ENCODE measurements at regions not wholly inside any gene's neighbourhood (a gene's known extent, or its start where the extent isn't known, plus 50 kb on each side); places are given as distances from the start of the nearest gene placed in this dataset.

DNA sequence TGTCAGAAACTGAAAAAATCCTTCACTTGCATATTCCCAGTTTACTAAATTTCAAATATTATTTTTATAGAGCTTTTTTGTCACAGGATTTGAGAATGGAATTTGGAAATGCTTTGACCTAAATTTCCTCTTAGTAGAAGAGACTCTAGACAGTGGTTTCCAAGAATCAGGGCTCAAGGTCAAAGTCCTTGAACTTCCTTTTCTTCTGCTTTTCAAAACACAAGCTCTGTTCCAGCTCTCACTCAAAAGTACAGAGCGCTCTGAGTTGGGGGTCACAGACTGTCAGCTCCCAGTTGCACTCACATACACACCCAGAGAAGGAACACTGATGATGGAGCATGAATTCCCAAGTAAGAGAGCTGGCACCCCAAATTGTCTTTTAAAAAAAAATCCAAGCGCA lies 394.2 kb downstream of the MLLT3 start (continued):
- TF ChIP-seq DDX20 (tag; IDR thresholded peaks at IDR 0.05; ENCODE audit: low read depth) (no peak), SMAD2 (IDR thresholded peaks at IDR 0.05; ENCODE audit: low read depth, low read length) (no peak)

DNA sequence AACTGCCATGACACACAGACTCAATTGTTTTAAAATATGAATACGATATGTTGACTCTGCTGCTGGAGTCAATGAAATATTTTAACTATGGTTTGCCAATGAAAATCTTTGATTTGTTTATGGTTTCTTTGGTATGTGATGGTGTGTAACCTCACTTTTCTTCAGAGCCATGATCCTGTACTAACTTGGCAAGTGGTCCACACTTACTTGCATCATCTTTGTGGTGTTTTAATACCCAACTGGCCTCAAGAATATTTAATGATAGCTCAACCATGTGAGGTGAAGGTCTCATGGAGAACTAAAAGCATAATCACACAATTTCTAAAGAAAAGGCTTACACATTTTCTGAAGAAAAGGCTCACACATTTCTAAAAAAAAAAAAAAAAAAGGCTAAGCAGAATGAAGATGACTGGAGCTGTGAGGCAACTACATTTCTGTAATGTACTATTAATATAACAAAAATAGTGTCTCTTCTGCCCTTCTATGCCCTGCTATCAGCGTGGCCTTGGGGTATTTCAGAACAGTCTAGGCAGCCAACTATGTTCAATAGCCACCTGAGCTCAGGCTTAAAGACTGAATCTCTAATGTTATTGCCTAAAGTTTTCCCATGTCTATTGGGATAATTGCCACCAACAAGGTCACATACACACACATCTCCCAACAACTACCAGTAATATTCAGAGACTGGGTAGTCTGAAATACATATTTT lies 395.0 kb downstream of the MLLT3 start:
- H3K27me3 ChIP-seq (ENCODE audit: control insufficient read depth in 2 of 2, insufficient read depth in 2 of 2, low read length in 2 of 2), result no peaks in the 10 kb centered on the region
- no peaks in the 10 kb centered on the region for H3K79me2 ChIP-seq (ENCODE audit: control insufficient read depth, insufficient read depth, low read length)
- H3K36me3 ChIP-seq (ENCODE audit: control insufficient read depth, insufficient read depth, low read length), result no peaks in the 10 kb centered on the region
- ChIA-PET POLR2A (no interaction called here), CTCF (ENCODE audit: low intra/inter-chr PET ratio) (no interaction called here)
- no peaks in the 10 kb centered on the region for H4K20me1 ChIP-seq (replicated peaks; ENCODE audit: control insufficient read depth, insufficient read depth, low read length)
- H3K9ac ChIP-seq (ENCODE audit: insufficient read depth in 1 of 2, low read depth in 2 of 2, low read length in 2 of 2), result no peak overlapping the region
- no peaks in the 10 kb centered on the region for H3K9me3 ChIP-seq (replicated peaks; ENCODE audit: control insufficient read depth, insufficient read depth, low read depth, low read length)
- no TSS peak for BruUV-seq (replicated peaks)
- WGBS (ENCODE audit: insufficient coverage, low coverage, missing lambda C conversion rate), result 0% methylated on average over 2 of the region's 2 CpGs
- DNase-seq (ENCODE audit: extremely low read depth in 1 of 4, low spot score in 3 of 4) (no peak), FAIRE-seq (no peak), ATAC-seq (no peak)
- no peak overlapping the region for H2AFZ ChIP-seq (ENCODE audit: low read depth, low read length)
- no peak overlapping the region for H3K4me3 ChIP-seq
- no peak overlapping the region for H3K27ac ChIP-seq (ENCODE audit: extremely low read depth, low read depth, low read length)
- no peak overlapping the region for H3K4me2 ChIP-seq (ENCODE audit: insufficient read depth, low read length)
- intact Hi-C loops (cut with micrococcal nuclease), result no loop called here
- H3K9me1 ChIP-seq (ENCODE audit: control insufficient read depth, insufficient read depth, low read length), result no peaks in the 10 kb centered on the region
- in situ Hi-C loops (cut with MboI), result no loop called here
- no peaks in the 10 kb centered on the region for H3K4me1 ChIP-seq (replicated peaks in 1 of 2; ENCODE audit: control insufficient read depth in 2 of 2, insufficient read depth in 2 of 2, low read length in 2 of 2)
- TF ChIP-seq ZKSCAN8 (CRISPR knock-in tag; IDR thresholded peaks at IDR 0.05) (no peak), SRSF1 (IDR thresholded peaks at IDR 0.05; ENCODE audit: low read depth, low read length) (no peak), ZNF212 (CRISPR knock-in tag; IDR thresholded peaks at IDR 0.05) (no peak), MECOM (CRISPR knock-in tag; IDR thresholded peaks at IDR 0.05) (no peak), KAT8 (IDR thresholded peaks at IDR 0.05; ENCODE audit: low read depth) (no peak), HNRNPL (IDR thresholded peaks at IDR 0.05; ENCODE audit: low read depth, low read length) (no peak), ZNF76 (CRISPR knock-in tag; IDR thresholded peaks at IDR 0.05; ENCODE audit: borderline replicate concordance) (no peak), ILF3 (IDR thresholded peaks at IDR 0.05; ENCODE audit: borderline replicate concordance) (no peak), EWSR1 (IDR thresholded peaks at IDR 0.05; ENCODE audit: borderline replicate concordance, low read depth, partially characterized antibody) (no peak), EP400 (IDR thresholded peaks at IDR 0.05) (no peak), ZNF584 (CRISPR knock-in tag; IDR thresholded peaks at IDR 0.05; ENCODE audit: low read depth) (no peak)
- TF ChIP-seq, protein P1, sequence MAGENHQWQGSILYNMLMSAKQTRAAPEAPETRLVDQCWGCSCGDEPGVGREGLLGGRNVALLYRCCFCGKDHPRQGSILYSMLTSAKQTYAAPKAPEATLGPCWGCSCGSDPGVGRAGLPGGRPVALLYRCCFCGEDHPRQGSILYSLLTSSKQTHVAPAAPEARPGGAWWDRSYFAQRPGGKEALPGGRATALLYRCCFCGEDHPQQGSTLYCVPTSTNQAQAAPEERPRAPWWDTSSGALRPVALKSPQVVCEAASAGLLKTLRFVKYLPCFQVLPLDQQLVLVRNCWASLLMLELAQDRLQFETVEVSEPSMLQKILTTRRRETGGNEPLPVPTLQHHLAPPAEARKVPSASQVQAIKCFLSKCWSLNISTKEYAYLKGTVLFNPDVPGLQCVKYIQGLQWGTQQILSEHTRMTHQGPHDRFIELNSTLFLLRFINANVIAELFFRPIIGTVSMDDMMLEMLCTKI (IDR thresholded peaks at IDR 0.05; ENCODE audit: partially characterized antibody), result no peak
- TF ChIP-seq, protein P2, sequence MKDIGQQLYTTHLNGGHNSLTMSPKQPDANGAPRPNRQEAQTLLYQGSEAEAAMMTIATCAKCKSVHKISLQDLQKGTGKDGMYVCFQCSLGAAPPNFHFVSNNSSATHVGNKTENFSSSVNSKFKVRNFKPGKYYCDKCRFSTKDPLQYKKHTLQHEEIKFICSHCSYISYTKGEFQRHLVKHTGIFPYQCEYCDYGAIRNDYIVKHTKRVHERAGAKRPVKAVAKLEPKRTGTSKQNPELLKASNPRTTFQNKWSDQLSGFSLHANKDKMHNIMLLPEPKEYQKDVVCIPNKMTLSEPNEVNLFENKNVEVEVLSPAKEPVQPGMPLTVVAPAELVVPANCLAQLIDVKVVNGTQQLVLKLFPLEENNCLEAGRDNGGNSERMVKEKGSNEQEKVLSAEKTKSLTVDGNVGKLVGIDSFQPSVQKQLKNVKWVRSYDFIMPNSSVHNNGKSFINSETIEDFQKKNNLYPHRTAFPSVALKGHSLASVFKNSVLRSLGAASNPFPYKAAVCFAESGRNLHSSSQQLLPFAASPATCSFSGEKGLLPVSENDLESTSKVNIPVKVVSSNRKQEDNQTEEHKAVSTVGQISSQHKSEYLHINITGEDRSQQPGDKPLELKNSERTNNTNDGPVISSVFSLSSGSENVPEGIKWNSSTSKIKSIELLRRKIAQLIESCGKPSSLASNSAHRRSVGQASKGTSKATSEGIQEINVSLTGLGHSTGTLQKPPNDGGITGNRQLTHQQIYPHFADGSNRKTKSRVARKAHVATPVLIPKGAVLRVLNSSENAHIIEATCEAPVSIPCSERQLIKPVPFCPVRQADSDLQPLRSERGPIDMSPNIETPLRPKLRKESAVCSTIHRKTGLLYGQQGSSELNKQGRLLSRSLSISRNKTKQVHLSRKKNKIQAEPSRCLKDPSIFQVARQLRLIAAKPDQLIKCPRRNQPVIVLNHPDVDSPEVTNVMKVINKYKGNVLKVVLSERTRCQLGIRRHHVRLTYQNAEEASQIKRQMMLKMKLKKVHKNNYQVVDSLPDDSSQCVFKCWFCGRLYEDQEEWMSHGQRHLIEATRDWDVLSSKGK (CRISPR knock-in tag; IDR thresholded peaks at IDR 0.05), result no peak
- TF ChIP-seq, protein P3, sequence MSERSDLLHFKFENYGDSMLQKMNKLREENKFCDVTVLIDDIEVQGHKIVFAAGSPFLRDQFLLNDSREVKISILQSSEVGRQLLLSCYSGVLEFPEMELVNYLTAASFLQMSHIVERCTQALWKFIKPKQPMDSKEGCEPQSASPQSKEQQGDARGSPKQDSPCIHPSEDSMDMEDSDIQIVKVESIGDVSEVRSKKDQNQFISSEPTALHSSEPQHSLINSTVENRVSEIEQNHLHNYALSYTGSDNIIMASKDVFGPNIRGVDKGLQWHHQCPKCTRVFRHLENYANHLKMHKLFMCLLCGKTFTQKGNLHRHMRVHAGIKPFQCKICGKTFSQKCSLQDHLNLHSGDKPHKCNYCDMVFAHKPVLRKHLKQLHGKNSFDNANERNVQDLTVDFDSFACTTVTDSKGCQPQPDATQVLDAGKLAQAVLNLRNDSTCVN (CRISPR knock-in tag; IDR thresholded peaks at IDR 0.05), result no peak
